Osteocyte (in vitro differentiated cells): ENCODE measurements at regions not wholly inside any gene's neighbourhood (a gene's known extent, or its start where the extent isn't known, plus 50 kb on each side); places are given as distances from the start of the nearest gene placed in this dataset.
A peak's percentile ranks its signal among the peaks of the same experiment; 100 is the strongest.

Experiments
- DNase-seq: peaks from one replicate; pipeline ENCODE4 v3.0.0; 2021; ENCODE audit warnings: mixed read lengths; ENCODE audit not compliant: unreplicated experiment; ENCODE audit errors: extremely low spot score
- H3K27ac Mint-ChIP-seq: one replicate; pipeline ENCODE4 v1.8.0; 2021; ENCODE audit warnings: mild to moderate bottlenecking, mixed read lengths; ENCODE audit not compliant: unreplicated experiment
- H3K27me3 Mint-ChIP-seq: one replicate; pipeline ENCODE4 v1.8.0; 2021; ENCODE audit warnings: mixed read lengths; ENCODE audit not compliant: unreplicated experiment
- H3K36me3 Mint-ChIP-seq: one replicate; pipeline ENCODE4 v1.8.0; 2021; ENCODE audit warnings: mixed read lengths; ENCODE audit not compliant: unreplicated experiment
- H3K4me1 Mint-ChIP-seq: one replicate; pipeline ENCODE4 v1.8.0; 2021; ENCODE audit warnings: mixed read lengths; ENCODE audit not compliant: unreplicated experiment
- H3K4me3 Mint-ChIP-seq: one replicate; pipeline ENCODE4 v1.8.0; 2021; ENCODE audit warnings: mild to moderate bottlenecking, moderate library complexity, mixed read lengths; ENCODE audit not compliant: unreplicated experiment
- H3K9me3 Mint-ChIP-seq: one replicate; pipeline ENCODE4 v1.8.0; 2021; ENCODE audit warnings: mixed read lengths; ENCODE audit not compliant: unreplicated experiment
- TF ChIP-seq, protein P1 (sequence below): fragments of 200-600 bp; sonication (generic); IDR thresholded peaks from 2 replicates; pipeline ENCODE4 v1.5.0; 2021; ENCODE audit warnings: antibody characterized with exemption, mild to moderate bottlenecking, moderate library complexity

DNA sequence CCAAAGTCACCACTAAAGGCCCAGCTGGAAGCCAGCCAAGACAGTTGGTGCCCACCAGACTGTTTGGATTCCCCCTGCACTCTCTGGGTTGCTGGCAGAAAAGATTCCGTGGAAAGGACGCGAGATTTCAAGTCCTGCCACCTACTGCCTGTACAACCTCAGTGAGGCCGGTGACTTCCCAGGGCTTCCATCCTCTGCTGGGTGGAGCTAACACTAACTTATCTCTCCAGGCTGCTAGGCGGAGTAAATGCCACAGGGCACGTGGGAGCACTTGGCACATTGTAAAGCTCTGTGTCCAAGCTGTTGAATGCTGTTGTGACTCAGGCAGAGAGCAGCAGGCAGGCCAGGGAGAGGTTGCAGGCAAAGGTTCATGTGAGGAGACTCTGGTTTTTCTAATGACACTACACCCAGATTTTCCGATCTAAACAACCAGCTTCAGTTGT lies 50.9 kb upstream of the CDON start:
- Mint-ChIP-seq H3K9me3 (no peaks in the 10 kb centered on the region), H3K4me3 (no peak overlapping the region), H3K4me1 (peaks cover 71% of the 10 kb centered on the region), H3K36me3 (no peaks in the 10 kb centered on the region), H3K27ac (peak overlapping the region; percentile 95), H3K27me3 (no peaks in the 10 kb centered on the region)
- TF ChIP-seq, protein P1, sequence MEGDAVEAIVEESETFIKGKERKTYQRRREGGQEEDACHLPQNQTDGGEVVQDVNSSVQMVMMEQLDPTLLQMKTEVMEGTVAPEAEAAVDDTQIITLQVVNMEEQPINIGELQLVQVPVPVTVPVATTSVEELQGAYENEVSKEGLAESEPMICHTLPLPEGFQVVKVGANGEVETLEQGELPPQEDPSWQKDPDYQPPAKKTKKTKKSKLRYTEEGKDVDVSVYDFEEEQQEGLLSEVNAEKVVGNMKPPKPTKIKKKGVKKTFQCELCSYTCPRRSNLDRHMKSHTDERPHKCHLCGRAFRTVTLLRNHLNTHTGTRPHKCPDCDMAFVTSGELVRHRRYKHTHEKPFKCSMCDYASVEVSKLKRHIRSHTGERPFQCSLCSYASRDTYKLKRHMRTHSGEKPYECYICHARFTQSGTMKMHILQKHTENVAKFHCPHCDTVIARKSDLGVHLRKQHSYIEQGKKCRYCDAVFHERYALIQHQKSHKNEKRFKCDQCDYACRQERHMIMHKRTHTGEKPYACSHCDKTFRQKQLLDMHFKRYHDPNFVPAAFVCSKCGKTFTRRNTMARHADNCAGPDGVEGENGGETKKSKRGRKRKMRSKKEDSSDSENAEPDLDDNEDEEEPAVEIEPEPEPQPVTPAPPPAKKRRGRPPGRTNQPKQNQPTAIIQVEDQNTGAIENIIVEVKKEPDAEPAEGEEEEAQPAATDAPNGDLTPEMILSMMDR: no peak
- DNase-seq: peak; percentile 92

DNA sequence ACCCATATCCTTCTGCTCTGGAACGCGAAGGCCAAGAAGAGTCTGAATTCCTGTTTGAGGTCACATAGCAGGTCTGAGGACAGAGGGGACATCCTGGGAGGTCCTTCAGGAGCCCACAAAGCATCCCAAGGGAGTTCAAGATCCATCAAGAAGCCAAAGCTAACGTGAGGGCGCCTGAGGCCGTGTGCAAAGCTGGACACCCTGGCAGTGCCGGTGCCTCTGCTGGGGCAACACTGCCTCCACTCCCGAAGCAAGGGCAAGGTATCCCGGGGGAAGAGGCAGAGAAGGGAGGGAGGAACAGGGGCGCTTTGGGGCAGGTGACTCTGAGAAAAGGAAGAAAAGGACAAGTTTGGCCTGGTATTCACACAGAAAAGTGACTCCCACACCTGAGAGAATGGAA lies 50.3 kb upstream of the CDON start:
- TF ChIP-seq, protein P1: no peak
- no peaks in the 10 kb centered on the region for H3K9me3 Mint-ChIP-seq
- H3K27ac Mint-ChIP-seq: peak overlapping the region; percentile 95
- peaks cover 71% of the 10 kb centered on the region for H3K4me1 Mint-ChIP-seq
- no peaks in the 10 kb centered on the region for H3K27me3 Mint-ChIP-seq
- peak overlapping the region; percentile 16 for H3K4me3 Mint-ChIP-seq
- H3K36me3 Mint-ChIP-seq: no peaks in the 10 kb centered on the region
- no peak for DNase-seq

DNA sequence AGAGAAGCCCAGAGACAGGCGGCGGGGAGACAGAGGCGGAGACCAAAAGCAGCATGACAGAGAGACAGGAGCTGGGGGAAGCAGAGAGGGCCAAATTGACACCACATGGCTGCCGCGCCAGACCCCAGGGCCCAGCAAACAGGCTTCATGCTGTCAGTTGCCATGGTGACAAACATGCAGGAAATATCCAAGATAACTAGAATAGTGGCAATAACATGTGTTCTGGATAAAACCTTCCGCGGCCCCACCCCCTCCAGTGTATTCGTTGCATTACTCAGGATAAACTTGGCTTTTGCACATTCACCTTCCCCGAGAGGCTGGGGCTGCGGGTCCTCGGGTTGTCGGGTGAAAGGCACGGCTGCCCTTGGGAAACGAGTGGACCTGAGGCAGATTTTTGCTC lies 49.9 kb upstream of the CDON start:
- TF ChIP-seq, protein P1: no peak
- Mint-ChIP-seq H3K4me3 (peak overlapping the region; percentile 16), H3K9me3 (no peaks in the 10 kb centered on the region), H3K36me3 (no peaks in the 10 kb centered on the region), H3K4me1 (peaks cover 71% of the 10 kb centered on the region), H3K27me3 (no peaks in the 10 kb centered on the region), H3K27ac (peak overlapping the region; percentile 95)
- no peak for DNase-seq
